Globus pallidus (tissue), 1 donor: ENCODE measurements at regions not wholly inside any gene's neighbourhood (a gene's known extent, or its start where the extent isn't known, plus 50 kb on each side); places are given as distances from the start of the nearest gene placed in this dataset.
A peak's percentile ranks its signal among the peaks of the same experiment; 100 is the strongest.

Source experiments
- DNase-seq: peaks from one replicate; pipeline ENCODE4 v3.0.0-alpha.2; 2015; ENCODE audit warnings: low spot score

DNA sequence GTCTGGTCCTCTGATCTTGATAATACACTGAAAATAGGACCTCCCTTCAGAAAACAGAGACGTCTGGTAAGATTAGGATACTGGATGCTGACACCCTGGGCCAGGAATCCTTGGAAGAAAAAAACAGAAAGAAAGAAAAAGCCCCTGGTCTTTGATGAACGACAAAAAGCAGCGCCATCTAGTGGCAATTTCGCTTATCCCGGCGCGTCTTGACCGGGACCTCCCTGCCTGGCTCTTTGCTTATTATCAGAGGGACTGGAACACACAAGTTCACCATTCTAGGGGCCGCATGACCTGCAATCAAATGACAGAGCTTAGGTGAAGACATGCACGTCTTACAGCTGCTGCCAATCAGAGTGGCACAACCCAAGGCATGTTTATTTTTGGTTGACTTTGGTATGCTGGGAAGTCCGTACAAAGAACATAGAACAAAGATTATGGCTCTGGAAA is 114.9 kb upstream of the NFIB start:
- DNase-seq, result peak; percentile 67

- DNase-seq, result no peak
These were observed 113.5 kb upstream of the NFIB start for GRCh38 chr9:14427419-14427818.

GRCh38 chr9:14424983-14425382 is 111.0 kb upstream of the NFIB start:
- DNase-seq, result no peak

DNA sequence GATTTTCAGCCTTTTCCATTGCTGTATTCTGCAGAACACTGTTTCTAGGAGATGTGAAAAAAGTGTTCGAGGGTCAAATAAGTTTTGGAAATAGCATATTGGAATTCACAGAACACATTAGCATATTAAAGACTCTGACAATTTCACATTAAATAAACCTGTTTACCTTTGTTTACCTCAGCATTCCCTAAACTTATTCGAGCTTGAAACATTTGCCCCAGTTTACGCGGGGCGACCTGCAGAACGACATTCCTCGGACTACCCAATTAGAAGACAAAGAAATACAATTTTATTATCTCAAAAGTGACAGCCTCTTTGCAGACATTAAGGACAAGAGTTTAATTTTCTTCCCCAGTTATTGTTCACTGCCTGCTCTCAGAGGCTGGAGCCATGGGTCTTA is 110.3 kb upstream of the NFIB start:
- no peak for DNase-seq

GRCh38 chr9:14423815-14424261 is 109.9 kb upstream of the NFIB start:
- no peak for DNase-seq

GRCh38 chr9:14421291-14421690 is 107.3 kb upstream of the NFIB start:
- no peak for DNase-seq

- DNase-seq, result peak; percentile 45
These were observed 105.3 kb upstream of the NFIB start for GRCh38 chr9:14418941-14419937.

- no peak for DNase-seq
These were observed 104.5 kb upstream of the NFIB start for GRCh38 chr9:14418301-14418940.

GRCh38 chr9:14417237-14417636 is 103.3 kb upstream of the NFIB start:
- DNase-seq, result no peak

GRCh38 chr9:14415947-14416346 is 102.0 kb upstream of the NFIB start:
- no peak for DNase-seq

DNA sequence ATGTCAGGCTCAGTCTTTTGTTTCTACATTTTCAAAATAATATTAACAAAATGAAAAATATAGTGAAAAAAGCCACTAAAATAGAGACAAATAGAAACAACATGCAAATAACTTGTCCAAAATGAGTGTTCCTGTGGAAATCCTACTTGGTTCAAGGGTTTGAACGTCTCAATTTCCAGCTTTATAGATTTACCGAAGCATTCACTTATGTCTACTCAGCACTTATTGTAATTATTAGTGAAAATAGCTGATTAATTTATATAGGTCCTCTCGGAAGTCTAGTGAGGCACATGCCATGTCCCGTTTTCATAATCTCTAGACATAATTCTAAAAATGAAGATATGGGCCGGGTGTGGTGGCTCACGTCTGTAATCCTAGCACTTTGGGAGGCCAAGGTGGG is 99.9 kb upstream of the NFIB start:
- no peak for DNase-seq

GRCh38 chr9:14412775-14413174 is 98.8 kb upstream of the NFIB start:
- DNase-seq, result no peak

DNA sequence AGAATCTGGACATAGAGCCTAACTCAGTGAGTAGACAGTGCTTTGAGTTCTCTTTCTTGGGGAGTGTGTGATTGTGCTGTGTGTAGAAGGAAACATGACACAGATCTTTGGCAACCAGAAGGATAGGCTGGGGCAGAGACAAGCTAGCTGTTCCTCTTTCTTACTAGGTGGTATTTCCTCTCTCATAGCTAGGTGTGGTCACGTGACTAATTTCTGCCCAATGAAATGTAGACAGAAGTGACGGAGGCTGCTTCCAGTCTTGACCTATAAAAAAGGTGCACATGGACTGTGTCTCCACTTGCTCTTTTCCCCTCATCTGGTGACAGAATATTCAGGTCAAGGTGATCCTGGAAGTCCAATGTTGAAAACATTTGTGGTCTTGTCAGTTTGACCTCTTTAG is 92.5 kb upstream of the NFIB start:
- DNase-seq, result no peak

GRCh38 chr9:14405176-14405706 is 91.3 kb upstream of the NFIB start:
- no peak for DNase-seq

DNA sequence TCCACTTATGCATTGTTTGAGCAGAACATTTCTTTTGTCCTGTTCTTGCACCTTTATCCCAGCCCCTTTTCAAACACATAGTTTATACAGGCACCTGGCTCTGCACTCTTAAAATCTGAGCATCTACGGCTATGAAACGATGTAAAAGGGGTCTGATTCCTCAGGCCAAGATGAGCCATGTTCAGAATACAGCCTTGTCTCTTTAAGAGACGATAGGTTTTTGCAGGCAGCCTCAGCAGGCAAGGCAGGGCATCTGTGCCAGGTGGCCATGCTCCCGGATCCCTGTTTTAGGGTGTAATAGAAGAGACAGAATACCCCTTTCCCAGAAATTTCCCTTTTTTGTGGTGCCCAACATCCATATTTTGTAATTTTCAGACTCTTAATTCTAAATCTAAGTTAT is 89.1 kb upstream of the NFIB start:
- peak; percentile 4 for DNase-seq

DNA sequence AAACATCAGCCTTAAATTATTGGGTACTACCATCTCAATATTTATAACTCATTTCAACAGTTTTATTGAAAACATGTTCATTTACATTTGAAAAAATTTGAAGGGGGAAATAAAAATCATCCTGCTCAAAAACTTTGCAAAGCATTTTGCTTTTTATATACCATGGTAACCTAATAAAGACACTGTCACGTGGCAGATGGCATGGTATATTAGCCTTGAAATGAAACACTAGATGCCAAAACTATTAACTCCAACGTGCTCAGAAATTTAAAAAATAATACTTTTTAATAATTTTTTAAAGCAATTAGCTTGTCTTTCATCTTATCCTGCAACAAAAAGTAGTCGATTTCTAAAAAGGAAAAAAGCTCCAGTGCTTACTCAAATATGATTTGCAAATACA is 88.6 kb upstream of the NFIB start:
- no peak for DNase-seq

DNA sequence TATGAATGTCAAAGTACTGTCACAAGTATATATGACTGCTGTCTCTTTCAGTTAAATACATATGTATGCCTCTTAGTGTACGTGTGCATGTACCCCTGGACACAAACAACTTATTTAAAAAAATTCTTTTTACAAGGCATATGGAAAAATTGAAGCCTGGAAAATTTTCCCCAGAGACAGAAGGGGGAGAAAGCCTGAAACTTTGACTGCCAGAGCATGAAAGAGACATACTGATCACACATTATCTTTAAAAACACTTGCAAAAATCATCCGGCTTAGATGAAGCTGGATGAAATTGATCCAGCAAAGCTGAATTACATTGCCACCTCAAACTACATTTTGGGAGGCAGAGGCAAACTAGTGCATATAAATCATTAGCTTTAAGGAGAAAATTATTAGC is 88.0 kb upstream of the NFIB start:
- DNase-seq, result no peak

DNA sequence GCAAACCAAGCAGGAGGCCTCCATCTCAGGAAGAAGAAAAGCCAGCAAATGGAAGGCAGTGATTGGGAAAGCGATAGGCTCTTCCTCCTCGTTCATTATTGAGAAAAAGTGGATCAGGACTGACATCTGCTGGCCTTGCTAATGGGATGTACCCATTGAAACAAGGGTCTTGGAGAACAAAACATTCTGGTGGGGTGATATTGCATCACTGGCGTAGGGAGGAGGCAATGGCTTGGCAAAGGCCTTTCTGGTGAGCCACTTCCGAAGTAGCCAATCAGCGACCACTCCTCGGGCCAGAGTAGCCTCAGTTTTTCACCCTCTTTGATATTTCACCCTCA is 86.7 kb upstream of the NFIB start:
- DNase-seq, result peak; percentile 90

DNA sequence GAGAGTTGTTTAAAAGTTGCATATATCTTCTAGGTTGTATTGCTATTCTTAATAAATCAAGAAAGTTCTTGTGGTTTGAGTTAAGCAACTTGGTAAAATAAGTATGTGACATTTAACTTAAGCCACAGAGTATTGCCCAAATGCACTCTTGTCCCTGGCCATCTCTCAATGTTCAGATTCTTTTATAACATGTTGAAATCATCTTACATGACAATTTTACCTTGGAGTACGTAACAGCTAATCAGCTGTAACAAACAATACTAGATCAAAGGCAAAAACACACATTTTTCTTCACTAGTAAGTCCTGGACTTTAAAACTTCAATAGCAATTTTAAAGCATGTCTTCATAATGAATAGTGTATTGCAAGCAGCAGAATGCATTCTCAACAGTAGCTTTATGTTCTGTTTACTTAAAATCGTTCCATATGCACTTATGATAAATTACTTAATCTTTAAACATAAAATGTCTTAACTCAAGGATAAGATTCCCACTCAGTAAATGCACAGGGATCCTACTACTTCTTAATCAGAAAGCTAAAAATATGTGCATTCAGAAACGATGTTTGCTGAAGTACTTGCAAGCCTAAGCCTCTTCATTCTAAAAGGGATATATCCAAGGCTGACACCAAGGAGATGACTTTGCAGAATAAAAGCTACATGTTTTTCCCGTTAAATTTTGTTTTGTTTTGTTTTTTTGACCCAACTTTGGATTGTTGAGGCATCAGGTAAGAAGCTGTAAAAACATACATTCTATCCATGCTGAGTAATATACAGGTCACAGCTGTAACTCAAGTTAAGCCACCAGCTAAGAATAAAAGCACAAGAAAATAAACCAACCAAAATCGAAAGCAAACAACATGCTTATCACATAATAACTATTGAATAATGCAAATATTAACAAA is 86.1 kb upstream of the NFIB start:
- no peak for DNase-seq

DNA sequence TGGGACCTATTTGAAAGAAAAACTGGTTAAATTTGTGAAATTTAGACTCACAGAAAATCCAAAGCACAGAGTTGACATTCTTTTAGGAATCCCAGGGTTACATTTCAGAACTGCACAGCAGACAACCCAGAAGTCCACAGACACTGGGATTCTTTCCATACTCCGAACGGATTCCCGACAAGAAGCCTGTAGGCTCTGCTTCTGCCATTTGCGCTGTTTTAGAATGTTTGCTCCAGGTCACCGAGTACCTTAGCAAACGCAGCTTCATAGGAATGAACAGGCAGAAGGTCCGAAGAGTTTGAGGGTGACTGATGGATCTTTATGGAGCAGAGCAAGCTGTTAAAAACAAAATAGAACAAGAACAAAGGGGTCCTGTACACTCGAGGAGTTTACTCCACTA is 84.5 kb upstream of the NFIB start:
- peak; percentile 24 for DNase-seq

- DNase-seq, result peak; percentile 74
These were observed 82.2 kb upstream of the NFIB start for GRCh38 chr9:14396171-14396570.
